ENCODE measurements at regions not wholly inside any gene's neighbourhood (a gene's known extent, or its start where the extent isn't known, plus 50 kb on each side); places are given as distances from the start of the nearest gene placed in this dataset.

GRCh38 chr6:167475947-167476346 lies 151.1 kb downstream of the TTLL2 start:
- H3K36me3 ChIP-seq = no peaks in the 10 kb centered on the region
- no peaks in the 10 kb centered on the region for H3K9me3 ChIP-seq
- no peak for TF ChIP-seq POLR2A (IDR thresholded peaks at IDR 0.05)
- TF ChIP-seq, protein P1, sequence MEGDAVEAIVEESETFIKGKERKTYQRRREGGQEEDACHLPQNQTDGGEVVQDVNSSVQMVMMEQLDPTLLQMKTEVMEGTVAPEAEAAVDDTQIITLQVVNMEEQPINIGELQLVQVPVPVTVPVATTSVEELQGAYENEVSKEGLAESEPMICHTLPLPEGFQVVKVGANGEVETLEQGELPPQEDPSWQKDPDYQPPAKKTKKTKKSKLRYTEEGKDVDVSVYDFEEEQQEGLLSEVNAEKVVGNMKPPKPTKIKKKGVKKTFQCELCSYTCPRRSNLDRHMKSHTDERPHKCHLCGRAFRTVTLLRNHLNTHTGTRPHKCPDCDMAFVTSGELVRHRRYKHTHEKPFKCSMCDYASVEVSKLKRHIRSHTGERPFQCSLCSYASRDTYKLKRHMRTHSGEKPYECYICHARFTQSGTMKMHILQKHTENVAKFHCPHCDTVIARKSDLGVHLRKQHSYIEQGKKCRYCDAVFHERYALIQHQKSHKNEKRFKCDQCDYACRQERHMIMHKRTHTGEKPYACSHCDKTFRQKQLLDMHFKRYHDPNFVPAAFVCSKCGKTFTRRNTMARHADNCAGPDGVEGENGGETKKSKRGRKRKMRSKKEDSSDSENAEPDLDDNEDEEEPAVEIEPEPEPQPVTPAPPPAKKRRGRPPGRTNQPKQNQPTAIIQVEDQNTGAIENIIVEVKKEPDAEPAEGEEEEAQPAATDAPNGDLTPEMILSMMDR (IDR thresholded peaks at IDR 0.05) = no peak
- no peak for TF ChIP-seq EP300 (IDR thresholded peaks at IDR 0.05)
- TF ChIP-seq POLR2AphosphoS5 (IDR thresholded peaks at IDR 0.05) = no peak
- no peak overlapping the region for H3K4me3 ChIP-seq
- peaks cover 13% of the 10 kb centered on the region for H3K4me1 ChIP-seq
- no peak overlapping the region for H3K27ac ChIP-seq
- H3K27me3 ChIP-seq = peaks cover 2% of the 10 kb centered on the region
- peak; percentile 11 to 64 for DNase-seq (ENCODE audit: low spot score in 2 of 2)
- WGBS = 64% methylated on average over 9 of the region's 9 CpGs

- DNase-seq (ENCODE audit: low spot score in 2 of 2) = peak; percentile 46 to 68
- H3K4me1 ChIP-seq = peaks cover 13% of the 10 kb centered on the region
- no peaks in the 10 kb centered on the region for H3K9me3 ChIP-seq
- WGBS = 86% methylated on average over 16 of the region's 16 CpGs
- peaks cover 2% of the 10 kb centered on the region for H3K27me3 ChIP-seq
- no peak overlapping the region for H3K27ac ChIP-seq
- no peak overlapping the region for H3K4me3 ChIP-seq
- H3K36me3 ChIP-seq = no peaks in the 10 kb centered on the region
- TF ChIP-seq, protein P1 (IDR thresholded peaks at IDR 0.05) = no peak
- TF ChIP-seq POLR2AphosphoS5 (IDR thresholded peaks at IDR 0.05) (no peak), EP300 (IDR thresholded peaks at IDR 0.05) (no peak), POLR2A (IDR thresholded peaks at IDR 0.05) (no peak)
These were observed 152.1 kb downstream of the TTLL2 start for GRCh38 chr6:167476844-167477595.

GRCh38 chr6:167477688-167478087 lies 152.8 kb downstream of the TTLL2 start:
- peak; percentile 32 to 66 for DNase-seq (ENCODE audit: low spot score in 2 of 2)
- H3K27me3 ChIP-seq = peaks cover 2% of the 10 kb centered on the region
- H3K9me3 ChIP-seq = no peaks in the 10 kb centered on the region
- no peak overlapping the region for H3K27ac ChIP-seq
- TF ChIP-seq POLR2AphosphoS5 (IDR thresholded peaks at IDR 0.05) = no peak
- TF ChIP-seq, protein P1 (IDR thresholded peaks at IDR 0.05) = no peak
- no peak for TF ChIP-seq EP300 (IDR thresholded peaks at IDR 0.05)
- no peak for TF ChIP-seq POLR2A (IDR thresholded peaks at IDR 0.05)
- H3K4me3 ChIP-seq = no peak overlapping the region
- peaks cover 13% of the 10 kb centered on the region for H3K4me1 ChIP-seq
- no peaks in the 10 kb centered on the region for H3K36me3 ChIP-seq
- WGBS = 88% methylated on average over 7 of the region's 9 CpGs

GRCh38 chr6:167479301-167479700 lies 154.4 kb downstream of the TTLL2 start:
- H3K4me3 ChIP-seq = no peak overlapping the region
- peaks cover 13% of the 10 kb centered on the region for H3K4me1 ChIP-seq
- 78% methylated on average over 4 of the region's 4 CpGs for WGBS
- TF ChIP-seq POLR2AphosphoS5 (IDR thresholded peaks at IDR 0.05) (no peak), POLR2A (IDR thresholded peaks at IDR 0.05) (no peak), EP300 (IDR thresholded peaks at IDR 0.05) (no peak)
- TF ChIP-seq, protein P1 (IDR thresholded peaks at IDR 0.05) = no peak
- DNase-seq (ENCODE audit: low spot score in 2 of 2) = peak in 1 of 2 donors; percentile 20
- no peaks in the 10 kb centered on the region for H3K36me3 ChIP-seq
- H3K9me3 ChIP-seq = no peaks in the 10 kb centered on the region
- H3K27ac ChIP-seq = no peak overlapping the region
- H3K27me3 ChIP-seq = peaks cover 2% of the 10 kb centered on the region

DNA sequence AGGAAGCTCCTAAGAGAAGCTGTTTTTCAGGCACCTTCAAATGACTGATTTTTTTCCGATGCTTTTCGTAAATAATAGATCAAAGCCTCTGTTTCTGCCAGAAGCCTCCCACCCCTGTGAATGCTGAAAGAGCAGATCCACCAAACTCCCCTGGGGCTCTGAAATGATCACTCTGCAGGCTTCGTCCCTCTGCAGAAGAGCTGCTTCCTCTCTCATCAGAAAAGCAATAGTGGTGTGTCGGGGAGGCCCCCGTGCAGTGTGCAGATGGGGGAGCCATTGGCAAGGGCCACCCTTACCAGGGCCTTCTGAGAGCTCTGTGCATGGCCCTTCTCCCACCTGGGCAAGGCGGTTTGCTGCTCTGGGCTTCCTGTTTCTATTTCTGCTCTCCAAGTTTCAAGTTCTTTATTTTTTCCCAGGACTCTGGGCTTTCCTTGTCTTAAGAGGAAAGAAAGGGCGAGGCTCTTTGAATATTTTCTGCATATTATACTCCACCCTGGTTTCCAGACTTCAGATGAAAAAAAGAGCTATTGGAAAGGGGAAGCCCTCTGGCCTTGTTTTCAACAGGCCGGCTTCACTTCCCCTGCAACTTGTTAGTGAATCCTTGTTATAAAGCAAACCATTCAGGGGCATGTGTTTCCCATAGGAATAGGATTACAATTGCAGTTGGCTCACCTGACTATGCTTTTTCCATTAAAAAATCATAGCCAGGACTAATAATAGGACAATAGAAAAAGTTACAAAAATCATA lies 155.2 kb downstream of the TTLL2 start:
- peaks cover 13% of the 10 kb centered on the region for H3K4me1 ChIP-seq
- H3K27ac ChIP-seq = peak overlapping the region; percentile 8
- H3K27me3 ChIP-seq = peaks cover 2% of the 10 kb centered on the region
- TF ChIP-seq, protein P1 (IDR thresholded peaks at IDR 0.05) = no peak
- TF ChIP-seq EP300 (IDR thresholded peaks at IDR 0.05) (no peak), POLR2AphosphoS5 (IDR thresholded peaks at IDR 0.05) (no peak), POLR2A (IDR thresholded peaks at IDR 0.05) (no peak)
- WGBS = 36% methylated on average over 8 of the region's 8 CpGs
- no peaks in the 10 kb centered on the region for H3K36me3 ChIP-seq
- H3K9me3 ChIP-seq = no peaks in the 10 kb centered on the region
- H3K4me3 ChIP-seq = no peak overlapping the region
- peak; percentile 18 to 66 for DNase-seq (ENCODE audit: low spot score in 2 of 2)

All from suprapubic skin (tissue), 4 donors.